ENCODE measurements at regions not wholly inside any gene's neighbourhood (a gene's known extent, or its start where the extent isn't known, plus 50 kb on each side); places are given as distances from the start of the nearest gene placed in this dataset.
"Not testable (repeated sequence)": the region's sequence is repeated elsewhere in the genome, so short reads cannot be mapped to it uniquely, and the experiment has no call there.

DNA sequence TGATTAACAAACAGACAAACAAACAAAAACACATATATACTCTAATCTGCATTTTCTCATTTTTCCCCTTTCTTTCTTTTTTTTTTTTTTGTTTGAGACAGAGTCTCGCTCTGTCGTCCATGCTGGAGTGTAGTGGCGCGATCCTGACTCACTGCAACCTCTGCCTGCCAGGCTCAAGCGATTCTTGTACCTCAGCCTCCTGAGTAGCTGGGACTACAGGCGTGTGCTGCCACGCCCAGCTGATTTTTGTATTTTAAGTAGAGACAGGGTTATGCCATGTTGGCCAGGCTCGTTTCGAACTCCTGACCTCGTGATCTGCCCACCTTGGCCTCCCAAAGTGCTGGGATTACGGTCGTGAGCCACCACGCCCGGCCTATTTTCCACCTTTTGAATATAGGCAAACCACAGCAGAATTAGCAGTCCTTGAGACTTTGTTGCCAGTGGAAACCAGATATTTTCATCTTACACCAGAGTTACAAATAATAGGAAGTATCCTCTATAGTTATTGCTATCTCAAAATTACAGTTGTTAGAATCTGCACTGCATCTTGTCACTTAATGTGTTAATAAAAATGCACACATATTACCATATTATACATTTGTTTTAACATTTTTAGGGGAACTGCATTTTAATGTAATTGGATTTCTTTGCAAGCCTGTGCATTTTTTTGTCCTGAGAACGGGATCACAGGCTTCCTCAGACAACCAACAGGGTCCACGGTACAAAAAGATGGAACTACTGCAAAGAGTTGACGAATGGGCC is 208.2 kb upstream of the ZNF217 start:
- Histone ChIP-seq H3K27ac (no peak overlapping the region), H3K4me3 (no peak overlapping the region), H3K4me1 (replicated peaks in 1 of 2) (no peaks in the 10 kb centered on the region)
- WGBS, 10 experiments = 3 to 94% (median 60%) methylated on average over 2 to 12 of the region's 17 CpGs; no CpG with 5 or more reads in 1 of the 10 experiments
- ATAC-seq (replicated peaks in 6 of 8) = peak in 1 of 8 experiments; percentile 16
- in situ Hi-C loops (cut with MboI; ENCODE audit: low pct_unique_long_range_greater_than_20kb in 2 of 9, low sequenced_read_pairs in 9 of 9, unreplicated experiment in 9 of 9) = loop anchor here in 1 of 9 experiments (25.0 kb wide), 1 partner anchor 214 kb away; the partner anchor contains the start of gene ZNF217

DNA sequence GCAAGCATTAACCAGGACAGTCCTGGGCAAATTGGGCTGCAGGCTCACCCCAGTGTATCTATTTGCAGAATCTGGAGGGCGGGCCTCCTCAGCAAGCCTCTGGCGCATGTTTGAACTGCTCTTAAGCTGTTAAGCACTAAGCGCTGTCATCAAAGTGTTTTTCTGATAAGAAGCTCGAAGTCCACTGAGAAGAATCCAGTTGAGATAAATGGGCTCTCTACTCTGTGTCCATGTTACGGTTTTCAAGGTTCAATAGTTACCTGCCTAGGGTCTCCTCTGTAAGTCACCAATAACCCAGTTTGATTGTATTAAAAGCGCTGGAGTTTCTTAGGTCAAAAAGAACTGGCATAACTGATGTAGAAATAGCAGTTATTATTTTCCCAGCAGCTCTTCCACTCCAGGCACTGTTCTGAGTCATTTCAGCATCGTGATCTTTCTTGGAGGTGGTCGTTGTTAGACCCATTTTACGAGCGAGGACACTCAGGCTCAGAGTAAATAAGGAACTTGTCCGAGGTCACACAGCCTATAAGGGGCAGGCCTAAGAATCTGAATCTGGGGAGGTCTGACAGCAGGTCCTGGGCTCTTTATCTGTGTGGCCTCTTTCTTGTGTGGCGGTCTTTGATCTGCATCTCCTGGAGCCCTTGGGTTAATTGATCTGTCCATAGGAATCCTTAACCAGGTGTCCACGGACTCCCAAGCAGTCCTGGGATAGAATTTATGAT is 207.4 kb upstream of the ZNF217 start:
- no peak for ATAC-seq (replicated peaks in 6 of 8)
- Histone ChIP-seq H3K27ac (no peak overlapping the region), H3K4me1 (replicated peaks in 1 of 2) (no peaks in the 10 kb centered on the region), H3K4me3 (no peak overlapping the region)
- WGBS, 10 experiments = 74 to 100% (median 87%) methylated on average over 1 to 10 of the region's 13 CpGs
- in situ Hi-C loops (cut with MboI; ENCODE audit: low pct_unique_long_range_greater_than_20kb in 2 of 9, low sequenced_read_pairs in 9 of 9, unreplicated experiment in 9 of 9) = loop anchor here in 1 of 9 experiments (25.0 kb wide), 1 partner anchor 214 kb away; the partner anchor contains the start of gene ZNF217

DNA sequence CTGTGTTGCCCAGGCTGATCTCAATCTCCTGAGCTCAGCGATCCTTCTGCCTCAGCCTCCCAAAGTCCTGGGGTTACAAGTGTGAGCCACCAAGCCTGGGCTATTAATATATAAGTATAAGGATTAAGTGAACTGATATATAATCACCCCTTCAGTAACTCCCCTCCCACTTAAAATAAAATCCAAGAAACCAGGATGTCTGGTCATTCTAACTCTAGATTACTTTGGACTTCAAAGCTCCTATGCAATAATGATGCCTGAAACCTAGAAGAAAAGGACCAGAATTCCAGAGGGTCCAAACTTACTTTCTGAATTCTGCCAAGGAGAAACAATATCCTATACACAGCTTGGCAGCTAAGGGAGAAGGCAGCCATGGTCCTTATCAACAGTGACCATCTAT is 206.8 kb upstream of the ZNF217 start:
- H3K27ac ChIP-seq = no peak overlapping the region
- in situ Hi-C loops (cut with MboI; ENCODE audit: low pct_unique_long_range_greater_than_20kb in 2 of 9, low sequenced_read_pairs in 9 of 9, unreplicated experiment in 9 of 9) = loop anchor here in 1 of 9 experiments (25.0 kb wide), 1 partner anchor 213 kb away; the partner anchor contains the start of gene ZNF217
- ATAC-seq (replicated peaks in 6 of 8) = no peak
- H3K4me3 ChIP-seq = no peak overlapping the region
- 83 to 100% (median 86%) methylated on average over 1 of the region's 1 CpG; no CpG with 5 or more reads in 7 of the 10 experiments for WGBS, 10 experiments
- no peaks in the 10 kb centered on the region for H3K4me1 ChIP-seq (replicated peaks in 1 of 2)

DNA sequence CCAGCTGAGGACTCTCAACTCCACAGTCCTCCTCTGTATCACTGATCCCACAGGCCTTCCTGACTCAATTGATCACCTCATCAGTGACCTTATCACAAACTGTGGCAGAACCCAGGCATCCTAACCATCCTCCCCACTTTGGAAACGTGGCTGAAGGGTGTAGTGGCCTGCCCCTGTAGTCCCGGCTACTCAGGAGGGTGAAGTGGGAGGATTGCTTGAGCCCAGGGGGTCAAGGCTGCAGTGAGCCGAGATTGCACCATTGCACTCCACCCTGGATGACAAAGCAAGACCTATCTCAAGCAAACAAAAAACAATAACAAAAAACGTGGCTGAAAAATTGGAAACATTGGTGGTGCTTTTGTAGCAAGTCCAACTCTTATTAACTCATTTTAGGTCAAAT is 203.4 kb upstream of the ZNF217 start:
- in situ Hi-C loops (cut with MboI; ENCODE audit: low pct_unique_long_range_greater_than_20kb in 2 of 9, low sequenced_read_pairs in 9 of 9, unreplicated experiment in 9 of 9) = no loop called here
- no peaks in the 10 kb centered on the region for H3K4me1 ChIP-seq (replicated peaks in 1 of 2)
- 54 to 100% (median 74%) methylated on average over 1 to 4 of the region's 4 CpGs; no CpG with 5 or more reads in 4 of the 10 experiments for WGBS, 10 experiments
- no peak overlapping the region for H3K4me3 ChIP-seq
- no peak for ATAC-seq (replicated peaks in 6 of 8)
- H3K27ac ChIP-seq = no peak overlapping the region

DNA sequence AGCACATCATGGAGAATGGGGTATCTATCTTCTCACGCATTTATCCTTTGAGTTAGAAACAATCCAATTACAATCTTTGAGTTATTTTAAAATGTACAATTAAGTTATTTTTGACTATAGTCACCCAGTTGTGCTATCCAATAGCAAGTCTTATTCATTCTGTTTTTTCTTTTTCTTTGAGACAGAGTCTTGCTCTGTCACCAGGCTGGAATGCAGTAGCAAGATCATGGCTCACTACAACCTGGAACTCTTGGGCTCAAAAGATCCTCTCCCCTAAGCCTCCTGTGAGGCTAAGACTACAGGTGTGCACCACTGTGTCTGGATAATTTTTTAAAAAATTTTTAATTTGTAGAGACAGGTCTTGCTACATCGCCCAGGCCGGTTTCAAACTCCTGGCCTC is 201.5 kb upstream of the ZNF217 start:
- no peak overlapping the region for H3K4me3 ChIP-seq
- 90 to 100% (median 99%) methylated on average over 1 to 3 of the region's 3 CpGs; no CpG with 5 or more reads in 4 of the 10 experiments for WGBS, 10 experiments
- no peak for ATAC-seq (replicated peaks in 6 of 8)
- in situ Hi-C loops (cut with MboI; ENCODE audit: low pct_unique_long_range_greater_than_20kb in 2 of 9, low sequenced_read_pairs in 9 of 9, unreplicated experiment in 9 of 9) = no loop called here
- H3K4me1 ChIP-seq (replicated peaks in 1 of 2) = no peaks in the 10 kb centered on the region
- H3K27ac ChIP-seq = no peak overlapping the region

DNA sequence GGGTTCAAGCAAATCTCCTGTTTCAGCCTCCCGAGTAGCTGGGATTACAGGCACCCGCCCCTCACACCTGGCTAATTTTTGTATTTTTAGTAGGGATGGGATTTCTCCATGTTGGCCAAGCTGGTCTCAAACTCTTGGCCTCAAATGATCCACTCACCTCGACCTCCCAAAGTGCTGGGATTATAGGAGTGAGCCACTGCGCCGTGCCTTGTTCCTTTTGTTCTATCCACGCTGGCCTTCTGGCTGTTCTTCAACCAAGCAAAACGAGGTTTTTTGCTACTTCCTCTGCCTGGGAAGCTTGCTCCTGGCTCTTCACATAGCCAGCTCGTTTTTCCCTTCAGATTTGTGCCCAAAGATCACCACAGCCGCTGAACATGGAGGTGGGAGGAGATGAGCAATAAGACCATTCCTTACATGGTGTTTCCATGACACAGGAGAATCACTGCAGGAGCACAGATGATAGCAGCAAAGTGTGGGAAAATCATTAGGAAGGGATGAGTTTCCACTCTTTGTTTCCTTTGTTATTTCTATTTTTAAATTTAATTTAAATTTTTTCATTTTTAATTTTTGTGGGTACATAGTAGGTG is 201.0 kb upstream of the ZNF217 start:
- 14 to 75% (median 62%) methylated on average over 1 to 9 of the region's 9 CpGs; no CpG with 5 or more reads in 3 of the 10 experiments for WGBS, 10 experiments
- in situ Hi-C loops (cut with MboI; ENCODE audit: low pct_unique_long_range_greater_than_20kb in 2 of 9, low sequenced_read_pairs in 9 of 9, unreplicated experiment in 9 of 9) = no loop called here
- Histone ChIP-seq H3K27ac (no peak overlapping the region), H3K4me1 (replicated peaks in 1 of 2) (no peaks in the 10 kb centered on the region), H3K4me3 (no peak overlapping the region)
- no peak for ATAC-seq (replicated peaks in 6 of 8)

DNA sequence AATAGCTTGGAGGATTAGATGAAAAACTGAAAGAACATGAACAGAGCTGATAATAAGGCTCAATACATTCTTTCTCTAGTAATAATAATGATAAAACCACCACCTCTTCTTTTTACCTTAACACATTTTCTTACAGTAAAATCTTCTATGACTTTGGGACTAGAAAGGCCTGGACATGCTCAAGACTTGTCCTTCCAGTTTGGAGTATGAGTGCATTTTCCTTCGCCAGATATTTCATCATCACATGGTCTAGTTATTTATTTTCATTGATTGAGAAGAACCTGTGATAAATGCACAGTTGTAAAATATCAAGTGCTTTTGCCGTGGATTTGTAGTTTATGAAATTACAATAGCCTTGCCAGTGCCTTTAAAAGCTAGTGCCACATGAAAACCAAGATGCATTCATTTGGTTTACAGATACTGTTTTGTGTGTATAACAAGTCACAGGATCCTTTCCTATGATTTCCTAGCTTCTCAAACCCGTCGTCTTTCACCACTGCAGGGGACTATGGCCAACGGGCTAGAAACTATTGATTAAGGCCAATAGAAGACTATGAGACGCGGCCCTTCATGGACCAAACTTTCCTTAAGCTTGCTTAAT is 200.2 kb upstream of the ZNF217 start:
- no peaks in the 10 kb centered on the region for H3K4me1 ChIP-seq (replicated peaks in 1 of 2)
- no peak for ATAC-seq (replicated peaks in 6 of 8)
- in situ Hi-C loops (cut with MboI; ENCODE audit: low pct_unique_long_range_greater_than_20kb in 2 of 9, low sequenced_read_pairs in 9 of 9, unreplicated experiment in 9 of 9) = no loop called here
- no peak overlapping the region for H3K4me3 ChIP-seq
- 81 to 100% (median 94%) methylated on average over 2 to 7 of the region's 7 CpGs; no CpG with 5 or more reads in 1 of the 10 experiments for WGBS, 10 experiments
- H3K27ac ChIP-seq = no peak overlapping the region

DNA sequence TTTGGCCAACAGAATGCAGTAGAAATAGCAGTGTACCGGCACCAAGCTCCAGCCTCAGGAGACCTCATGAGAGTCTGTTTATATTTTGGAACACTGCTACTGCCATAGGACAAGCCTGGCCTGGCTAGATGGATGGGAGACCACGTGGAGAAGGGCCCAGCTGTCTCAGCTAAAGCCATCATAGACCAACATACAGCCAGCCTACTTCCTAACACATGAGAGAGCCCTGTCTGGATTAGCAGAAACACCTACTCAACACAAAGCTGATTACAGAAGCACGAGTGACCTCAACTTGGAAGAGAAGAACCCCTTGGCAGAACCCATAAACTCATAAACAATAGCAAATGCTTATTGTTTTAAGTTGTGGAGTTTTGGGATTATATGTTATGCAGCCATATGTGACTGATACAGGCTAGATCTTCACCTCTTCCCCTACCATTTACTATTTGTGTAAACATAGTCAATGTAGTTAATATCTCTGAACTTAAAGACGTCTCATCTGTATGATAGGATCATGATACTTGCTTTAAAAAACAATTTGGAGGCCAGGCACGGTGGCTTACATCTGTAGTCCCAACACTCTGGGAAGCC is 199.4 kb upstream of the ZNF217 start:
- 79 to 100% (median 94%) methylated on average over 1 to 5 of the region's 5 CpGs; no CpG with 5 or more reads in 1 of the 10 experiments for WGBS, 10 experiments
- ATAC-seq (replicated peaks in 6 of 8) = no peak
- Histone ChIP-seq H3K27ac (no peak overlapping the region), H3K4me1 (replicated peaks in 1 of 2) (no peaks in the 10 kb centered on the region), H3K4me3 (no peak overlapping the region)
- in situ Hi-C loops (cut with MboI; ENCODE audit: low pct_unique_long_range_greater_than_20kb in 2 of 9, low sequenced_read_pairs in 9 of 9, unreplicated experiment in 9 of 9) = no loop called here

DNA sequence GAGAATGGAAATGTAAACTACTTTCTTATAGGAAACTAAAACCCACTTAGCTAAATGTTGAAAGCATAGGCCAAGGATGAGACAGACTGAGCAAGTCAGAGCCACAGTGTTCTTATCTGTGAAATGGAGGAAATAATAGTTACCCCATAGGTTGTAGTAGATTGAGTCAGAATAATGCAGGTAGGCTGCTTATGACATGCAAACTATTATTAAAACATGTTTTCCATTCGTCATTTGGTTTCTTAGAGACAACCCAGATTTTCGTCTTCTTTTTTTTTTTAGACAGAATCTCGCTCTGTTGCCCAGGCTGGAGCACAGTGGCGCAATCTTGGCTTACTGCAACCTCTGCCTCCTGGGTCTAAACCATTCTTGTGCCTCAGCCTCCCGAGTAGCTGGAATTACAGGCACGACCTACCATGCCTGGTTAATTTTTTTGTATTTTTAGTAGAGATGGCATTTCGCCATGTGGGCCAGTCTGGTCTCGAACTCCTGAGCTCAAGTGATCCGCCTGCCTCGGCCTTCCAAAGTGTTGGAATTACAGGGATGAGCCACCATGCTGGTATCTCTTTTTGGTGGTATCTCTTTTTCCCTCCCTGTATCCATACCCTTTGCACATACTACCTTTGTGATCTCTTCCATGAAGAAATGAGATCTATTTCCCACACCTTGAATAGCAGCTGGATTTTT is 196.5 kb upstream of the ZNF217 start:
- WGBS, 10 experiments = 72 to 100% (median 93%) methylated on average over 1 to 9 of the region's 10 CpGs
- Histone ChIP-seq H3K27ac (no peak overlapping the region), H3K4me1 (replicated peaks in 1 of 2) (peaks cover 7 to 13% of the 10 kb centered on the region in 2 donors), H3K4me3 (no peak overlapping the region)
- in situ Hi-C loops (cut with MboI; ENCODE audit: low pct_unique_long_range_greater_than_20kb in 2 of 9, low sequenced_read_pairs in 9 of 9, unreplicated experiment in 9 of 9) = no loop called here
- ATAC-seq (replicated peaks in 6 of 8) = no peak

DNA sequence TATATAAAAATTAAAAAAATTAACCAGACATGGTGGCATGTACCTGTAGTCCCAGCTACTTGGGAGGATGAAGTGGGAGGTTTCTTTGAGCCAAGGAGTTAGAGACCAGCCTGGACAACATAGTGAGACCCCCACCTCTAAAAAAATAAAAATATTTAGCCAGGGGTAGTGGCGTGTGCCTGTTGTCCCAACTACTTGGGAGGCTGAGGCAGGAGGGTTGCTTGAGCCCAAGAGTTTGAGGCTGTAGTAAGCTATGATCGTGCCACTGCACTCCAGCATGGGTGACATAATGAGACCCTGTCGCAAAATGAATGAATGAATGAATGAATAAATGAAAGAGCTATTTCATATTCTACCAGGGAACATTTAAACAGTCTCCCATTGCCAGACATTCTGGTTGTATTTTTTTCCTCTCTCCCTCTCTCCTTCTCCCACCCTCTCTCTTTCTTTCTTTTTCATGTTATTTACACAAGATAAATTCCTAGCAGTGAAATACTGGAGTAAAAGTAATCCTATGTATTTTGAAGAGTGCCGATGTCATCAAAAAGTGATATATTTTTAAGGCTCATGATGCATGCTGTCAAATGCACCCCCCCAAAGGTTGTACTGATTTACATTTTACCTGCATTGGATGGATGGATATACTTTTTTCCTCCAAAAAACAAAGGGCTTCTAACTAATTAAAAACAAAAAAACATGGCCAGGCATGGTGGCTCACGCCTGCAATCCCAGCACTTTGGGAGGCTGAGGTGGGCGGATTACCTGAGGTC is 194.8 kb upstream of the ZNF217 start:
- WGBS, 10 experiments = 78 to 100% (median 97%) methylated on average over 1 to 6 of the region's 6 CpGs; no CpG with 5 or more reads in 2 of the 10 experiments
- H3K4me1 ChIP-seq (replicated peaks in 1 of 2) = peaks cover 7 to 13% of the 10 kb centered on the region in 2 donors
- no peak for ATAC-seq (replicated peaks in 6 of 8)
- H3K27ac ChIP-seq = no peak overlapping the region
- in situ Hi-C loops (cut with MboI; ENCODE audit: low pct_unique_long_range_greater_than_20kb in 2 of 9, low sequenced_read_pairs in 9 of 9, unreplicated experiment in 9 of 9) = no loop called here
- H3K4me3 ChIP-seq = no peak overlapping the region

DNA sequence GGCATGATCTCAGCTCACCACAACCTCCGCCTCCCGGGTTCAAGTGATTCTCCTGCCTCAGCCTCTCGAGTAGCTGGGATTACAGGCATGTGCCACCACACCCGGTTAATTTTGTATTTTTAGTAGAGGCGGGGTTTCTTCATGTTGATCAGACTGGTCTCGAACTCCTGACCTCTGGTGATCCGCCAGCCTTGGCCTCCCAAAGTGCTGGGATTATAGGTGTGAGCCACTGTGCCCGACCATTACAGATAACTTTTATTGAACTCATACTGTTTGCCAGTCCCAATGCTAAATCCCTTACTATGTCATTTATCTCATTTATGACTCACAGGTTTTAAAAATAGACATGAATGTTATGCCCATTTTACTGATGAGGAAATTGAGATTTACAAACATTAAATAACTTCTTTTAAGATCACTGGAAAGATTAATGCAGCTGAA is 193.9 kb upstream of the ZNF217 start:
- ATAC-seq (replicated peaks in 6 of 8); H3K4me3 ChIP-seq; in situ Hi-C loops (cut with MboI; ENCODE audit: low pct_unique_long_range_greater_than_20kb in 2 of 9, low sequenced_read_pairs in 9 of 9, unreplicated experiment in 9 of 9); H3K27ac ChIP-seq: not testable (repeated sequence)
- 50 to 100% (median 91%) methylated on average over 3 to 7 of the region's 8 CpGs for WGBS, 10 experiments
- peaks cover 7 to 13% of the 10 kb centered on the region in 2 donors for H3K4me1 ChIP-seq (replicated peaks in 1 of 2)
